Type B pancreatic cell (in vitro differentiated cells): ENCODE measurements at regions not wholly inside any gene's neighbourhood (a gene's known extent, or its start where the extent isn't known, plus 50 kb on each side); places are given as distances from the start of the nearest gene placed in this dataset.

Experiments used
- DNase-seq: peaks from one replicate; pipeline ENCODE4 v3.0.0; 2021; ENCODE audit warnings: mixed read lengths; ENCODE audit not compliant: unreplicated experiment; ENCODE audit errors: extremely low spot score
- H3K27ac Mint-ChIP-seq: 2 replicates; pipeline ENCODE4 v1.8.0; 2021; ENCODE audit warnings: mild to moderate bottlenecking, mixed read lengths
- H3K27me3 Mint-ChIP-seq: 2 replicates; pipeline ENCODE4 v1.8.0; 2021; ENCODE audit warnings: mixed read lengths
- H3K36me3 Mint-ChIP-seq: 2 replicates; pipeline ENCODE4 v1.8.0; 2021; ENCODE audit warnings: mixed read lengths
- H3K4me1 Mint-ChIP-seq: one replicate; pipeline ENCODE4 v1.8.0; 2021; ENCODE audit warnings: mixed read lengths; ENCODE audit not compliant: unreplicated experiment
- H3K4me3 Mint-ChIP-seq: 2 replicates; pipeline ENCODE4 v1.8.0; 2021; ENCODE audit warnings: mild to moderate bottlenecking, mixed read lengths
- H3K9me3 Mint-ChIP-seq: 2 replicates; pipeline ENCODE4 v1.8.0; 2021; ENCODE audit warnings: mixed read lengths
- TF ChIP-seq, protein P1 (sequence below): fragments of 200-600 bp; sonication (generic); conservative IDR thresholded peaks from 2 replicates; pipeline ENCODE4 v1.5.0; 2021; ENCODE audit warnings: antibody characterized with exemption, mild to moderate bottlenecking

DNA sequence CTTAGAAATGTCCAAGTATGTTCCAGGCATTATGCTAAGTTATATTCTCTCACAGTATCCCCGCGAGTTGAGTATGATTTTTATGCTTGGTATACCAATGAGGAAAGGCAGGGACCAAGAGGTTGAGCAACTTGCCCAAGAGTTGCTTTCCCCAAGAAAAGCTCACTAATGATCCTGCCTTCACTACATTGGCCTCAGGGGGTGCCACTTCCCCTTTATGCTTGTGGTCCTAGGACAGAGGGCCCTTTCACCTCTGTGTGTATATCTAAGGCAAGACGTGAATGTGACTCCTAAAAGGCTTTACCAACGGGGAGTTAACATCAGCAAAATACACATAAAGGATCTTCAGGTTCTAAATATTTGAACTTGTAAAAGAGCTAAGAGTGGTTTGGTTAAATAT is 164.4 kb upstream of the CPEB2 start:
- Mint-ChIP-seq H3K27me3 (no peaks in the 10 kb centered on the region), H3K4me3 (no peak overlapping the region), H3K4me1 (no peaks in the 10 kb centered on the region), H3K9me3 (no peaks in the 10 kb centered on the region), H3K36me3 (no peaks in the 10 kb centered on the region), H3K27ac (no peak overlapping the region)
- TF ChIP-seq, protein P1, sequence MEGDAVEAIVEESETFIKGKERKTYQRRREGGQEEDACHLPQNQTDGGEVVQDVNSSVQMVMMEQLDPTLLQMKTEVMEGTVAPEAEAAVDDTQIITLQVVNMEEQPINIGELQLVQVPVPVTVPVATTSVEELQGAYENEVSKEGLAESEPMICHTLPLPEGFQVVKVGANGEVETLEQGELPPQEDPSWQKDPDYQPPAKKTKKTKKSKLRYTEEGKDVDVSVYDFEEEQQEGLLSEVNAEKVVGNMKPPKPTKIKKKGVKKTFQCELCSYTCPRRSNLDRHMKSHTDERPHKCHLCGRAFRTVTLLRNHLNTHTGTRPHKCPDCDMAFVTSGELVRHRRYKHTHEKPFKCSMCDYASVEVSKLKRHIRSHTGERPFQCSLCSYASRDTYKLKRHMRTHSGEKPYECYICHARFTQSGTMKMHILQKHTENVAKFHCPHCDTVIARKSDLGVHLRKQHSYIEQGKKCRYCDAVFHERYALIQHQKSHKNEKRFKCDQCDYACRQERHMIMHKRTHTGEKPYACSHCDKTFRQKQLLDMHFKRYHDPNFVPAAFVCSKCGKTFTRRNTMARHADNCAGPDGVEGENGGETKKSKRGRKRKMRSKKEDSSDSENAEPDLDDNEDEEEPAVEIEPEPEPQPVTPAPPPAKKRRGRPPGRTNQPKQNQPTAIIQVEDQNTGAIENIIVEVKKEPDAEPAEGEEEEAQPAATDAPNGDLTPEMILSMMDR = no peak
- DNase-seq = no peak

DNA sequence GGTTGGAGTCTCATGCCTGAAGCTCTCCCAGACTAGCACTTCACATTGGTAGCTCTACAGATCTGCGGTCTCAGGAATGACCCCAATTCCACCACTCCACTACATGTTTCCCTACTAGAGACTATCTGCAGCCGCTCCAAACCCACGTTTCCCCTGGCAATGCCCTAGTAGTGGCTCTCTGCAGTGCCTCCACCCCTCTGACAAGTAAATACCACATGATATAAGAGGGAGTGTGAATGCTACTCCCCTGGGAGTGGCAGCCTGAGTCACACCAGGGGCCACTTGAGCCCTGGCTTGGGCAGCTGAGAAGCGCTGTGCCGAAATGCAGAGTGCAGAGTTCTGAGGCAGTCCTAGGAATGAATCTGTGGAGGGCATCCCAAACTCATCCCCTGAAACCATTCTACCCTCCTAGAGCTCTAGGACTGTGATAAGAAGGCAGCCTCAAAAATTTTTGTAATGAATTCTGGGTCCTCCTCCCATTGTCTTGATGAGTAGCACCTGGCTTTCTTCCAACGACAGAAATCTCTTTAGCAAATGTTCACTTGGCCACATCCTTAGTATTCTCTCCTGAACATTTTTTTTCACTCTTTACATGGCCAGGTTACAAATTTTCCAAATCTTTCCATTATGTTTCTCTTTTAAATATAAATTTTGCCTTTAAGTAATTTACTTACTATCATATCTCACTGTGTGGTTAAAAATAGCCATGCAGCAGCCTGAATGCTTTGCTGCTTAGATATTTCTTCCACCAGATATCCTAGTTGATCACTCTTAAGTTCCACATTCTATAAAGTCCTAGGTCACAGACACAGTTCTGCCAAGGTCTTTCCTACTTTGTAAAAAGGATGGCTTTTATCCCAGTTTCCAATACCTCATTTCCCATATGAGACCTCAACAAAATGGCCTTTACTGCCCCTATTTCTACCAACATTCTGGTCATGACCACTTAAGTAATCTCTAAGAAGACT is 160.2 kb upstream of the CPEB2 start:
- Mint-ChIP-seq H3K36me3 (no peaks in the 10 kb centered on the region), H3K27ac (peak overlapping the region; percentile 65), H3K4me3 (no peak overlapping the region), H3K27me3 (no peaks in the 10 kb centered on the region), H3K4me1 (no peaks in the 10 kb centered on the region), H3K9me3 (no peaks in the 10 kb centered on the region)
- DNase-seq = no peak
- TF ChIP-seq, protein P1 = no peak

DNA sequence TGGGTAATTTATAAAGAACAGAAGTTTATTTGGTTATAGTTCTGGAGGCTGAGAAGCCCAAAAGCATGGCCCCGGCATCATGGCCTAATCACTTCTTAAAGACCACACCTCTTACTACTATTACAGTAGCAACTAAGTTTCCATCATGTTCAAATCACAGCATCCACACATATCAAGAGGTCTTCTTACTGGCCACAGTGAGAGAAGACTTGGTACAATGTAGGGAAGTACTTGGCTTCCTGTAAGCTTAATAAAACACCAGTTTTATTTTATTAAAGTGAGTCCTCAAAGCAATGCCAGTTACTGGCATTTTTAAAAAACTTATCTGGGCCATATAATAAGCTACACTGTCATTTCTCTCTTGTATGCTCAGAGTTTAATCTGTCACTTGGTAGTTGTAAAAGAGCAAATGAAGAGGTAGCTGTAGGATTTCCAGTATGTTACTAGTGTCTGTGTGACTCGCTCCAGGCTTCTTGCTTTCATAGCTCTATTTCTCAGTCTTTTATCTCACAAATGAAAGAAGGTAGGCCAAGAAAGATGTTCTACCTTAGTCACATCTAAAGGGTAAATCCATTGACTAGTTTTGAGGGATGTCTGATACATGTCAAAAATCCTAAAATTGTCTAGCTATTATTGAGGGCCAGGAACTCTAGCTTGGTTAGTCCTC is 159.2 kb upstream of the CPEB2 start:
- Mint-ChIP-seq H3K9me3 (no peaks in the 10 kb centered on the region), H3K36me3 (no peaks in the 10 kb centered on the region), H3K4me1 (no peaks in the 10 kb centered on the region), H3K27me3 (no peaks in the 10 kb centered on the region), H3K27ac (no peak overlapping the region), H3K4me3 (no peak overlapping the region)
- TF ChIP-seq, protein P1 = no peak
- no peak for DNase-seq

DNA sequence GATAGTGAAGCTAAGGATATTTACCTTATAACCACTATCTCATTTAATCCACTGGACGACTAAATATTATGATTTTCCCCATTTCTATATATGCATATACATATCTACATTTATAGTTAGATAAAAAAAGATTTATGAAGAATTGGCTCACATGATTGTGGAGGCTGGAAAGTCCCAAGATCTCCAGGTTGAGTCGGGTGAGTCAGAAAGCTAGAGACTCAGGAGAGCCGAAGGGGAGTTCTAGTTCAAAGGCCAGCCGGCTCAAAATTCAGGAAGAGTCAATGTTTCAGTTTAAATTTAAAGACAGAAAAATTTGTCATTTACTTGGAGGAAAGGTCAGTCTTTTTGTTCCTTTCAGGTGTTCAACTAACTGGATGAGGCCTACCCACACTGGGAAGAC is 158.2 kb upstream of the CPEB2 start:
- H3K36me3 Mint-ChIP-seq = no peaks in the 10 kb centered on the region
- no peak overlapping the region for H3K27ac Mint-ChIP-seq
- no peaks in the 10 kb centered on the region for H3K27me3 Mint-ChIP-seq
- no peak for DNase-seq
- TF ChIP-seq, protein P1 = no peak
- H3K4me1 Mint-ChIP-seq = no peaks in the 10 kb centered on the region
- H3K4me3 Mint-ChIP-seq = no peak overlapping the region
- no peaks in the 10 kb centered on the region for H3K9me3 Mint-ChIP-seq

DNA sequence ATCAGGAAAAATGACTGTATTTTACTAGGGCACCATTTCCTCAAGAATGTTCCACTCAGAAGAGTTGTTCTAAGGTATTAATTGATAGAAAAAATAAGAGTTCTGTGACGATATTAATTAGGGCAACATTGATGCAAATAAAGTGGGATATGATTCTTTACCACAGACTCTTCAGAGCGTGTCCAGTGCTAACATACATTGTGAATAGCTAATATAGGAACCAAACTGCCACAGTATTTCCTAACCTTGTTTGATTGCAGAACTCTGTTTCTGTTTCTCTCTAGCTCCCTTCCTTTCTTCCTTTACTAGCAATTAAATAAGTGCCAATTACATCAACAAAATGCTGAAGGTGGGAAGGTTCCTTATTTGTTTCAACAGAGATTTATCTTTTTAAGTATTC is 154.1 kb upstream of the CPEB2 start:
- DNase-seq = no peak
- Mint-ChIP-seq H3K27ac (no peak overlapping the region), H3K27me3 (no peaks in the 10 kb centered on the region), H3K36me3 (no peaks in the 10 kb centered on the region), H3K4me1 (no peaks in the 10 kb centered on the region), H3K4me3 (no peak overlapping the region), H3K9me3 (no peaks in the 10 kb centered on the region)
- TF ChIP-seq, protein P1 = no peak
